GM12891 (cell line): ENCODE measurements at regions not wholly inside any gene's neighbourhood (a gene's known extent, or its start where the extent isn't known, plus 50 kb on each side); places are given as distances from the start of the nearest gene placed in this dataset.

ENCODE experiments used
- POLR2A ChIP-seq: IDR thresholded peaks from 2 replicates; pipeline ENCODE4 v1.6.1; 2011; ENCODE audit warnings: low read depth, low read length, control low read depth
- POLR2AphosphoS5 ChIP-seq: IDR thresholded peaks from 2 replicates; pipeline ENCODE4 v1.6.1; 2011; ENCODE audit warnings: low read depth, low read length, control low read depth
- POU2F2 ChIP-seq: IDR thresholded peaks from 2 replicates; pipeline ENCODE4 v1.6.1; 2011; ENCODE audit warnings: low read depth, mild to moderate bottlenecking, control low read depth, low read length, moderate library complexity
- SPI1 ChIP-seq: IDR thresholded peaks from 2 replicates; pipeline ENCODE4 v1.6.1; 2011; ENCODE audit warnings: low read depth, low read length, control low read depth
- TAF1 ChIP-seq: IDR thresholded peaks from 2 replicates; pipeline ENCODE4 v1.6.1; 2011; ENCODE audit warnings: low read depth, low read length, control low read depth

DNA sequence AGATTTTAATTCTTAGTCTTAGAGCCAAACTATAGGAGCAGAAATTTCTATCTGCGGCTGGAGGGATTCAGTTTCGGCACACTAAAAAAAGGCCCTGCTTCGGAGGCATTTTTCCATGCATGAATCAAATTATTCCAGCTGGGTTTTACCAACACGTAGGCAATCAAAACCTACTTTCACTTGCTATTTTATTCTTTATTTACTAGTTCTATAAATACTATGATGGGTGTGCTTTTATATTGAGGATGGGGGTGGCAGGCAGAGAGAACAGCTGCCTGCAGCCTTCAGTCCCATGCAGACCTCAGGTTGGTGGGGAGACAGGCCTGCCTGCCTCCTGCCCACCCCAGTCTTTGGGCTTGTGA, 609.8 kb downstream of the BCOR start:
- no peak for TF ChIP-seq SPI1
- TF ChIP-seq POLR2AphosphoS5 = no peak
- TF ChIP-seq POU2F2 = no peak
- no peak for TF ChIP-seq POLR2A
- TF ChIP-seq TAF1 = no peak
